ENCODE measurements at regions not wholly inside any gene's neighbourhood (a gene's known extent, or its start where the extent isn't known, plus 50 kb on each side); places are given as distances from the start of the nearest gene placed in this dataset.

DNA sequence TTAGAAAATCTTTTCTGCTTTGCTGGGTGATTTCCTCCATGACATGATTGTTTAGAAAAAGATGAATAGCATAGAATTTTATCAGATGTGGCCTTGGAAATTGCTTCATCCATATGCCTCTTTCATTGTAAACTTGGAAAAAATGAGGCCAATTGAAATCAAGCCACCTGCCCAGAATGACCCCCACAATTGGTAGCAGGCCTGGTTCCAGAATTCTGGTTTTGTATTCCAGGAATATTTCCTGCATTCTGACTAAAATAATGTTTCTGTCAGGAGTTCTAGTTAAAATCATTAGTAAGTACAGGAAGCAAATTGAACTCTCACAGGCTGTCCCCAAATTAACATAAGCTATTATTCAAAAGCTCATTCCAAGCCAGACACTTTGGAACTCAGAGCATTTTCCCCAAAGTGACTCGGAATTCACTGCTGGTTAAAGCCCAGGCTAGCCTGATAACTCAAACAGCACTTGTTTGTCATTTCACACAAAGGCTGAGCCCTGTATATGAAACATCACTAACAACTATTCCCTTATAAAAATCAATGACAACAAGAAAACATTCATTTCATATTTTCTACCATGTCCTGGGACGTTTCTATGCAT, 75.1 kb upstream of the ADCY2 start (continued):
- TF ChIP-seq, protein P1, sequence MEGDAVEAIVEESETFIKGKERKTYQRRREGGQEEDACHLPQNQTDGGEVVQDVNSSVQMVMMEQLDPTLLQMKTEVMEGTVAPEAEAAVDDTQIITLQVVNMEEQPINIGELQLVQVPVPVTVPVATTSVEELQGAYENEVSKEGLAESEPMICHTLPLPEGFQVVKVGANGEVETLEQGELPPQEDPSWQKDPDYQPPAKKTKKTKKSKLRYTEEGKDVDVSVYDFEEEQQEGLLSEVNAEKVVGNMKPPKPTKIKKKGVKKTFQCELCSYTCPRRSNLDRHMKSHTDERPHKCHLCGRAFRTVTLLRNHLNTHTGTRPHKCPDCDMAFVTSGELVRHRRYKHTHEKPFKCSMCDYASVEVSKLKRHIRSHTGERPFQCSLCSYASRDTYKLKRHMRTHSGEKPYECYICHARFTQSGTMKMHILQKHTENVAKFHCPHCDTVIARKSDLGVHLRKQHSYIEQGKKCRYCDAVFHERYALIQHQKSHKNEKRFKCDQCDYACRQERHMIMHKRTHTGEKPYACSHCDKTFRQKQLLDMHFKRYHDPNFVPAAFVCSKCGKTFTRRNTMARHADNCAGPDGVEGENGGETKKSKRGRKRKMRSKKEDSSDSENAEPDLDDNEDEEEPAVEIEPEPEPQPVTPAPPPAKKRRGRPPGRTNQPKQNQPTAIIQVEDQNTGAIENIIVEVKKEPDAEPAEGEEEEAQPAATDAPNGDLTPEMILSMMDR (IDR thresholded peaks at IDR 0.05): no peak
- TF ChIP-seq JUN (CRISPR knock-in tag; IDR thresholded peaks at IDR 0.05) (no peak), ESRRA (CRISPR knock-in tag; IDR thresholded peaks at IDR 0.05; ENCODE audit: borderline replicate concordance) (no peak), ZNF232 (CRISPR knock-in tag; IDR thresholded peaks at IDR 0.05) (no peak), MAX (CRISPR knock-in tag; IDR thresholded peaks at IDR 0.05) (no peak), TP53 (CRISPR knock-in tag; IDR thresholded peaks at IDR 0.05) (no peak)

DNA sequence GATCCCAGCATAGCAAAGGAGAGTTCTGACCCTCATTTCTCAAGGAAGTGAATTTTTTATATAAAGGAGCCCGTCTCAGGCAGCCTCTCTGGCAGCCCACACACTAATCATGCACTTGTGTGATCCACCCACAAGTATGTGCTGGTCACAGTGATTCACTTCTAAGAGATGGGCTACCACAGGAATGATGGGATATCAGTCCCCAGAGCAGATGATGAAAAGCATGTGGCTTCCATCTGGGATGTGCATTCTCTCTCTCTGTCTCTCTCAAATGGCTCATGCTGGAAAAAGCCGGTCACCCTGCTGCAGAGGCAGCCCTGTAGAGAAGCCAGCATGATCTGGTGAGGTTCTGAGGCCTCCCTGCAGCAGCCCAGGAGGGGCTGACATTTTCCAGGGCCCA, 74.2 kb upstream of the ADCY2 start:
- no peak overlapping the region for H3K27ac Mint-ChIP-seq
- DNase-seq (ENCODE audit: low spot score) (no peak), ATAC-seq (no peak)
- CTCF ChIA-PET: no interaction called here
- POLR2A ChIA-PET: no interaction called here
- H3K4me3 Mint-ChIP-seq: no peak overlapping the region
- no peaks in the 10 kb centered on the region for H3K36me3 Mint-ChIP-seq
- no peaks in the 10 kb centered on the region for H3K27me3 Mint-ChIP-seq (ENCODE audit: low read depth)
- peaks cover 24% of the 10 kb centered on the region for H3K4me1 Mint-ChIP-seq
- TF ChIP-seq FOXP1 (CRISPR knock-in tag; IDR thresholded peaks at IDR 0.05; ENCODE audit: borderline replicate concordance): no peak
- no peak for TF ChIP-seq ZNF263 (CRISPR knock-in tag; IDR thresholded peaks at IDR 0.05; ENCODE audit: low read depth)
- no peak for TF ChIP-seq MYBL2 (CRISPR knock-in tag; IDR thresholded peaks at IDR 0.05)
- TF ChIP-seq, protein P2, sequence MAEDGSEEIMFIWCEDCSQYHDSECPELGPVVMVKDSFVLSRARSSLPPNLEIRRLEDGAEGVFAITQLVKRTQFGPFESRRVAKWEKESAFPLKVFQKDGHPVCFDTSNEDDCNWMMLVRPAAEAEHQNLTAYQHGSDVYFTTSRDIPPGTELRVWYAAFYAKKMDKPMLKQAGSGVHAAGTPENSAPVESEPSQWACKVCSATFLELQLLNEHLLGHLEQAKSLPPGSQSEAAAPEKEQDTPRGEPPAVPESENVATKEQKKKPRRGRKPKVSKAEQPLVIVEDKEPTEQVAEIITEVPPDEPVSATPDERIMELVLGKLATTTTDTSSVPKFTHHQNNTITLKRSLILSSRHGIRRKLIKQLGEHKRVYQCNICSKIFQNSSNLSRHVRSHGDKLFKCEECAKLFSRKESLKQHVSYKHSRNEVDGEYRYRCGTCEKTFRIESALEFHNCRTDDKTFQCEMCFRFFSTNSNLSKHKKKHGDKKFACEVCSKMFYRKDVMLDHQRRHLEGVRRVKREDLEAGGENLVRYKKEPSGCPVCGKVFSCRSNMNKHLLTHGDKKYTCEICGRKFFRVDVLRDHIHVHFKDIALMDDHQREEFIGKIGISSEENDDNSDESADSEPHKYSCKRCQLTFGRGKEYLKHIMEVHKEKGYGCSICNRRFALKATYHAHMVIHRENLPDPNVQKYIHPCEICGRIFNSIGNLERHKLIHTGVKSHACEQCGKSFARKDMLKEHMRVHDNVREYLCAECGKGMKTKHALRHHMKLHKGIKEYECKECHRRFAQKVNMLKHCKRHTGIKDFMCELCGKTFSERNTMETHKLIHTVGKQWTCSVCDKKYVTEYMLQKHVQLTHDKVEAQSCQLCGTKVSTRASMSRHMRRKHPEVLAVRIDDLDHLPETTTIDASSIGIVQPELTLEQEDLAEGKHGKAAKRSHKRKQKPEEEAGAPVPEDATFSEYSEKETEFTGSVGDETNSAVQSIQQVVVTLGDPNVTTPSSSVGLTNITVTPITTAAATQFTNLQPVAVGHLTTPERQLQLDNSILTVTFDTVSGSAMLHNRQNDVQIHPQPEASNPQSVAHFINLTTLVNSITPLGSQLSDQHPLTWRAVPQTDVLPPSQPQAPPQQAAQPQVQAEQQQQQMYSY (CRISPR knock-in tag; IDR thresholded peaks at IDR 0.05): no peak
- TF ChIP-seq HMGA2 (CRISPR knock-in tag; IDR thresholded peaks at IDR 0.05): no peak
- no peak for TF ChIP-seq MAX (CRISPR knock-in tag; IDR thresholded peaks at IDR 0.05)
- no peak for TF ChIP-seq ZNF317 (CRISPR knock-in tag; IDR thresholded peaks at IDR 0.05; ENCODE audit: borderline replicate concordance, low read depth)
- no peak for TF ChIP-seq ZNF232 (CRISPR knock-in tag; IDR thresholded peaks at IDR 0.05)
- TF ChIP-seq SP1 (CRISPR knock-in tag; conservative IDR thresholded peaks at IDR 0.05): no peak
- TF ChIP-seq NFATC4 (CRISPR knock-in tag; IDR thresholded peaks at IDR 0.05): no peak
- TF ChIP-seq ATF3 (CRISPR knock-in tag; conservative IDR thresholded peaks at IDR 0.05): no peak
- TF ChIP-seq GTF2I (CRISPR knock-in tag; conservative IDR thresholded peaks at IDR 0.05): no peak
- TF ChIP-seq NR1H2 (CRISPR knock-in tag; IDR thresholded peaks at IDR 0.05): no peak
- no peak for TF ChIP-seq IRF1 (CRISPR knock-in tag; IDR thresholded peaks at IDR 0.05)
- TF ChIP-seq NFE2L1 (CRISPR knock-in tag; IDR thresholded peaks at IDR 0.05): no peak
- TF ChIP-seq TEAD1 (CRISPR knock-in tag; IDR thresholded peaks at IDR 0.05): no peak
- no peak for TF ChIP-seq CBFB (CRISPR knock-in tag; IDR thresholded peaks at IDR 0.05; ENCODE audit: low read depth)
- no peaks in the 10 kb centered on the region for H3K9me3 Mint-ChIP-seq
